ENCODE measurements at regions not wholly inside any gene's neighbourhood (a gene's known extent, or its start where the extent isn't known, plus 50 kb on each side); places are given as distances from the start of the nearest gene placed in this dataset.

DNA sequence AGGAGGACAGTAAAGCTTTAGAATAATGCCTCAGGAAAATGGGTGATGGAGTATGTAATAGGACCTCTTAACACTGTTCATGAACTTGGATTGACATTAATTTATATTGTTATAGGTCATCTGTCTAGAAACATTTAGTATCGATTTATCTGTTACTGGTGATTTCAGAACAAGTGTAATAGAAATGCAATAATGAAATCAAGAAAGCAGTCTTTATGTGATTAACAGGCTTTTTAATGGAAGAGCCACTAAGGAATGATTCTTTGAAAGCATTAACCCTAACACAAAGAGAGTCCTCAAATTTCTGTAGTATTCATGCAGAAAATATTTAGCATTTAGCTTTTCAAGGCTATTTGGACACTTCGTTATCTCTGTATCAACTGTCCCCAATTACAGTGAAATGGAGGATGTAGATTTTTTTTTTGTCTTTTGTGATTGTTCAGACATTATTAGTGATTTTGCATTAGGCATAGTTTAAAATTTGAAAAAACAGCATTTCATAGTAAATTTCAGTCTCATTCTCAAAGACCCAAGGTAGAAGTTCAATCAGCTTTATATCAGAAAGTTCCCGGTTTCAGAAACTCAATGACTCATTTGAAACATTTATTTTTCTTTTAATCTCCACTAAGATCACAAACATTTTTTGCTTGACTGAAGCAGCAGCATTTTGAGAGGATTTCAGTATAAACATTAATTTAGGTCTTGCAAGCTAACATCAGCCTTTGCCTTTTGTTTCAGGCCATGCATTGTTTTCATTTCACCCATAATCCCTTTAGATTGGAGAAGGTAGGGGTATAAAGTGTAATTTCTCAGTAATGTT is 56.3 kb downstream of the AGTR2 start:
- no peak overlapping the region for H3K4me3 ChIP-seq
- no peak overlapping the region for H3K27ac ChIP-seq

DNA sequence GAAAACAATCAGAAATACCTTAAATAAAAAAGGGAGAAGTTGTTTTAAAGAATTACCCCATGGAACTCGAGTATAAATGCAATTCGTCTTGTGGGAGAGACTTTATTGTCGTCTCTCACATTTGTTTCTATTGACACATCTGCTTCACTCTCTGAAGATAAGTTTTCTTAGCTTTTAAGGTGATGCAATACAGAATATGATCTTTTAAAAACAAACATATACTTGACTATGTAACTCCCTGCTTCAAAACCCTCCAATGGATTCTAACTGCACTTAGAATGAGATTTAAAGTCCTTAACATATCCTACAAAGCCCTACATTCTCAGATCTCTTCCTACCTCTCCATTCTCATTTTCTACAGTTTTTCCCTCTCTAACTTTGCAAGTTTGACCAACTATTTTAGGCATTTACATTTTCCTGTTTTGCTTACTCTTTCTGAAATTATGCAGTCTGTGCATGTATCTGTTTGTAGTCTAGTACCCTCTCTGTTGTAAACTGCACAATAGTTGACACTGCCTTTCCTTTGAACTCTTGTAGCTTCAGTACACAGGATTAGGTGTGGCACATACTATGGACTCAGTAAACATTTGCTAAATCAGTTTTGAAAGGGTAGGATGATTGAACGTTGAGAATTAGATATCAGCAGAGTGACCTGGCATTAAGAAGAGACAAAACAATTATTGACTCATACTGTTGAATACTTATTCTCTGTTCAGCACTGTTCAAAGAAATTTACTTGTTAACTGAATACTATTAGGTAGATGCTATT is 59.8 kb downstream of the AGTR2 start:
- H3K4me3 ChIP-seq: no peak overlapping the region
- H3K27ac ChIP-seq: no peak overlapping the region

DNA sequence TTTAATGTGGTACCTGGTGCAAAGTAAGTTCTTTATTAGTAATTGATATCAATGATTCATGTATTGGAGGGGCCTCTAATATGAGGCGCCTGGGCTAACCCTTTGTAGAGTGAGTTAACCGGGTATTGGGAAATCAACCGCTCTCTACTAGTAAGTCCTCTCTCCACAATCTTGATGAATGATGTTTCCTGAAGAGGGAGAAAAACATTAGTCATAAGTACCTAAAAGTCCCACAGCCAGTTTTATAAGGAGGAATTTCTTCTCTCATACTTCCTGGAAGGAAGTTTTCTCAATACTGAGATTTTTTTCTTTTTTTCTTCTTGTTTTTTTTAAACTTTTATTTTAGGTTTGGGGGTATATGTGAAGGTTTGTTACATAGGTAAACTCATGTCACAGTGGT is 62.3 kb downstream of the AGTR2 start:
- H3K27ac ChIP-seq: no peak overlapping the region
- no peak overlapping the region for H3K4me3 ChIP-seq

DNA sequence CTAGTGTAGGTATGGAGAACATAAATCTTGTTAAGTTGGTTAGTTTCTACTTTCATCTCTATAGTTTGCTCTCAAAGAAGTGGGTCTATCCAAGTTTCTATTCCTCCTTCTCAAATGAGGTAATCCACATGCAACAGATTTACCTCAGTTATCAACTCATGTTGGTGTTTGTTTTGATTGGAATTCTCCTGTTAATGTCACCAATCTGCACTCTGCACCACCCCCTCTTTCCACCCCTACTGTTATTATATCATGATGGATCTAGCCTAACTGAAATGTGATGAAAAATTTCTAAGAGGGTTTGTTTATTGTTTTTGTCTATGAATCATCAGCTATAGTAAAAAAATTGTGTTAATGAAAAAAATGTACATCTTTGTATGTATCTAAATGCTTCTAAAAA is 66.1 kb downstream of the AGTR2 start:
- Histone ChIP-seq H3K4me3 (no peak overlapping the region), H3K27ac (no peak overlapping the region)

DNA sequence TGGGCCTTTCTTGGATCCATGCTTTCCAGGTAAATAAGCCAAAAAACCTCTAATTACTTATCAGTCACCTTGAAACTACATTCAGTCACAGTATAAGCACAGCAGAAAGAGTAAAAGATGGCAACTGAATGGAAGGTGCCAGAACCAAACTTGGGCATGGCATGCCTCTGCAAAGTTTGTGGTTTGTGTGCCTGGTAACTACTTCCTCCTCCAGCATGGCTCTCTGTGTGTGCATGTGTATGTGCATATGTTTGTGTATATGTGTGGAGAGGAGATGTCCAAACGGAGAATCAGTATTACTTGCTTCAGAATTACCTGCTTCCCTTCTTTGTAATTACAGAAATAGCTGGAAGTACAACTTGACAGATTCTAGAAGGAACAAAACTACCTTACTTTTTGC is 67.5 kb downstream of the AGTR2 start:
- Histone ChIP-seq H3K27ac (no peak overlapping the region), H3K4me3 (no peak overlapping the region)

DNA sequence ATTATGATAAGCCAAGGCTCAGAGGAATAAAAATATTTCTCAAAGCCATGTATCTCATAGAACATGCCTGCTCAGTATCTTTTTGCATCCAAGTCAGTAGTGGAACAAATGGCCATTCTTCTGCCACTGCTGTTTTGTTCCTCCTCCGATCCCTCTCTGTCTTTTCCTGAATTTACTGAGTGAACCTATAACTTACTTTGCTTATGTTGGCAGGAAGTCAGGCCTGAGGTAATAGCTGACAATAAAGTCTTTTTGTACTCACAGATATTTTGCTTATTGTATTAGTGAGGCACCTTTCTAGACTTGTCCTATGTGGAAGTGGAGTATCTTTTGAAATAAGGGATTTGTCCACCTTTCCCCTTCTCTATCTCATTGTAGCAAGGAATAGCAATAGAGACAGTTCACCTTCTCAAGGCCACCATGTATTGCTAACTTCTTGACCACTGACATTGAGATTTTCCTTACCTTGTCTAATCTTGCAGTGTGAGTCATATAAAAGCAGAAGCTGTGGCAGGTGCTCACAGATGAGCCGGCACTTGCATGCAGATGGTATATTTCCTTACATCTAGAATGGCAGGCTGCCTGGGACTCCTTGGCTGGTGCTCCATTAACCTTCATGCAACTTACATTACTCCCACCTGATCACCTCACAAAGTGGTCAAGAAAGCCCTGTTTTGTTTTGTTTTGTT is 68.2 kb downstream of the AGTR2 start:
- Histone ChIP-seq H3K27ac (peak overlapping the region in 1 of 21 experiments; percentile 2), H3K4me3 (no peak overlapping the region)

DNA sequence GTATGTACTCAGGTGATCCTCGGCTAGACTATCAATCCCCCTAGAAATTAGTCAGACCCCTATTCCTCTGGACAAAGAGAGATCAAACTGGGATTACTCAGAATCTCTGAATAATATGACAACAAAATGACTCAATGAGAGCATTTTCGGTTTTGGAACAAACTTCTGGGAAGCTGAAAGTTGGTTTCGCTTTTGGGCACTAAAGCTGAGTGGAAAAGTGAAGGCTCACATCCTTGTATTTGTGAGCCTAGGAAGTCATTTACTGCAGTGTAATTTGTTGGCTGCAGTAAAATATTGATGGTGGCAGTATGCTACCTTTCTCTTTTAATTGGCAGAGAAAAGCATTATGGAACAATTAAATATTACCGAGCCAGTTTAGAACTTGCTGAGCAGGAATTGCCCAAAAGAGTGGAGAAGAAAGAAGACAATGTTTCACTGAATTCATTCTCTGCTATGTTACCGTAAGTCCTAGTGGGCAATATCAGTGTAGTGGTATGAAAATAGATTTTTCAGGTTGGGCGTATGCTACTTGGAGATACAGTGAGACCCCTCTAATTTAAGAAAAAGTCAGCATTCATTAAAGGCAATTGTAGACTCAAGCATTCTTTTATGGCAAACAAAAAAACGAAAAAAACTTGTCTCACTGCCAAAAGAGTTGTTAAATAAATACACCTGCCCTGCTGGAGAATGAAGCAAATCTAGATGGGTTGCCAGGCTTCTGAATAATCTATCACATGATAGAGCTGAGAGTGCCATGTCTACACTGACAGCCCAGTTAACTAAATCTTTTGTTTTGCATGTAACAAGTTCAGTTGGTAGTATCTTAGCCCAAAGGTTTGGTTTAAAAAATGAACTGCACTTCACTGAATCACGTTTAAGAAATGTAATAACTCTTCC is 69.6 kb downstream of the AGTR2 start:
- Histone ChIP-seq H3K27ac (peak overlapping the region in 11 of 21 experiments; percentile 0 to 58 (median 31)), H3K4me3 (no peak overlapping the region)

DNA sequence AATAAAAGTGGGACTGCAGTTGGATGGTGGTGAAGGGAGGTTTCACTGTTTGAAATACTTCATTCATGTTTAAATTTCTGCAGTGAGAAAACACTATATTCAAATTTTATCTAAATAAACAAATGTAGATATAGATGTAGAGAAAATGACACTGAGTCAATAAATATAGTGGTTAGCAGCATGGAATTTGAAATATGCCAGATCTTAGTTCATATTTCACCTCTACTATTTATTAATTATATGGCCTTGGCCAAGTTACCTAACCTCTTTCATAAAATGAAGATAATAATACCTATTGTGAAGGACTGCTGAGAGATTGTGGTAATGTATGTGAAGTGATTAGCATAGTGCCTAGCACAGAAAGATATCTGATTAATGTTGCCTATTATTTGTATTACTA is 70.5 kb downstream of the AGTR2 start:
- peak overlapping the region in 4 of 21 experiments; percentile 14 to 58 (median 40) for H3K27ac ChIP-seq

DNA sequence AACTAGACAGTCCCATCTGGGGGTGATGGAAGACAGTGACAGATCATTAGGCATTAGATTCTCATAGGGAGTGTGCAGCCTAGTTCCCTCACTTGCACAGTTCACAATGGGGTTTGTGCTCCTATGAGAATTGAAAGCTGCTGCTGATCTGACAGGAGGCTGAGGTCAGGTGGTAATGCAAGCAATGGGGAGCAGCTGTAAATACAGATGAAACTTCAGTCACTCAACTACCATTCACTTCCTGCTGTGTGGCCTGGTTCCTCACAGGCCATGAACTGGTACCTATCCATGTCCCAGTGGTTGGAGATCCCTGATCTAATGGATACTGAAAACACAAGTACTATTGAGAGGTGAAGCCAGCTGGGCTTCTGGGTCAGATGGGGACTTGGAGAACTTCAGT is 72.5 kb downstream of the AGTR2 start:
- no peak overlapping the region for H3K4me3 ChIP-seq
- H3K27ac ChIP-seq: no peak overlapping the region

More for the DNA sequence above, 70.5 kb downstream of the AGTR2 start:
- no peak overlapping the region for H3K4me3 ChIP-seq

DNA sequence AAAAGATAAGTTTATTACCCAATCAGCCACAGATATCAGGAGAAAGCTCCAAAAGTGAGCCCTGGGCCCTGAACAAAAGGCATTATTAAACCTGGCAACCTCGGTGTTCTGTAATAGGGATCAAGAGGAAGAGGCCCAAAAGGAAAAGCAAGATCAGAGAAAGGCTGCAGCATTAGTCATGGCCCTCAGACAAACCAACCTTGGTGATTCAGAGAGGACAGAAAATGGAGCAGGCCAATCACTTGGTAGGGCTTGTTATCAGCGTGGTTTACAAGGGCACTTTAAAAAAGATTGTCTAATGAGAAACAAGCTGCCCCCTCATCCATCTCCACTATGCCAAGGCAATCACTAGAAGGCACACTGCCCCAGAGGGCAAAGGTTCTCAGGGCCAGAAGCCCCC is 75.7 kb downstream of the AGTR2 start:
- no peak overlapping the region for H3K27ac ChIP-seq
- no peak overlapping the region for H3K4me3 ChIP-seq

DNA sequence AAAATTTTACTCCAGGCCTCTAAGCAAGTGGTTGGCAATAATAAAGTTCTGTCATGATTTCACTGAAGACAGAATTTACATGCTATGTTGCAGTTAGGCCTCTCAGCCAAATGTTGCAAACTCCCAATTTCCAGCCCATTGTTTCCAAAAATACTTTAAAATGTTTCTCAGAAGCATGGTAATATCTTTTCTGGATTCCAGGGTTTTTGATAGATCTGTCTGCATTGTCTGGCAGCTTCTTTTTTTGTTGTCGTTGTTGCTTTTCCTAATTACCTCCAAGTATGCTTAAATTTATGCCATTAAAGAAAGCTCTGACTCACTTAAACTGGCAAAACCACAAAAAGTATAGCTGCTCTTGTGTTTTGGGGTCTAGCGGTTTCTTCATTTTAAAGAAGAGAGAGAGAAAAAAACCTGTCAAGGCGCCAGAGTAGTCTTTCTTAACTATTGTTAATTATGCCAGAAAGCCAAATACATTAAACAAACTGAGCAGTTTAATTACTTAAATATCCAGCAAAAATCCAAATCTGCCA is 97.0 kb downstream of the AGTR2 start:
- no peak overlapping the region for H3K4me3 ChIP-seq
- no peak overlapping the region for H3K27ac ChIP-seq

DNA sequence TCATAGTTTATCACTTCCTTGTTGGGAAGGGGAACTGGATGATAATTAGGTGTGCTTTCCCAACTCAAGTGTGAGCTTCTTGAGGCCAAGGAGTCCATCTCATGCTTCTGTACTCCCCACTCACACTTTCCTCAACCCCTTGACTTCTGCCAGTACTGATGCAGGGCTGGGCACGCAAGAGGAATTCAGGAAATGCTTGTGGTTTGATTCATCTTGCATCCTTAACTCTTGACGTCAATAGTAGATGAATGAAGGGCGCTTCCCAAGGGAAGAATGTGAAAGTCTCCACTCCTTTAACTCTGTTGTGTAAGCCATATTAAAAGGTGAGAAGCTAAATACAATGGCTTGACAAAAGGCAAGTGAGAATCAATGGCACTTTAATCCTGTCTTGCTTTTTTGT is 101.8 kb downstream of the AGTR2 start:
- Histone ChIP-seq H3K4me3 (no peak overlapping the region), H3K27ac (peak overlapping the region in 2 of 21 experiments; percentile 28 to 38)

DNA sequence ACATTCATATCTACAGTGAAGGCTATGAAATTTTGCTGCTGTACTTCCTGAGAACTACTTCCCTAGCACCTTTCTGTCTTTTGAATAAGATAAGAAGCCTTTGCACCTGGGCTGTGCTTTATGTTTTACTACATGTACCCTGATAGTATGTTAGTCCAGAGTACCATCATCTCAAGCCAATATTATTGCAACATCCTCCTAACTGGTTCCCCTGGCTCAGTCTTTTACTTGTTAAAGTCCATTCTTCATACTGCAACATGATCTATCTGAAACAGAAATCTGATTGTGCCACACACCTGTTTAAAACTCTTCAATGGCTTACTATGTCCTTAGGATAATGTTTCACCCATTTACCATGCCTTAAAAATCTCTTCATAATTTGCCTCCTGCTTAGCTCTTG is 102.3 kb downstream of the AGTR2 start:
- peak overlapping the region in 2 of 21 experiments; percentile 28 to 38 for H3K27ac ChIP-seq

DNA sequence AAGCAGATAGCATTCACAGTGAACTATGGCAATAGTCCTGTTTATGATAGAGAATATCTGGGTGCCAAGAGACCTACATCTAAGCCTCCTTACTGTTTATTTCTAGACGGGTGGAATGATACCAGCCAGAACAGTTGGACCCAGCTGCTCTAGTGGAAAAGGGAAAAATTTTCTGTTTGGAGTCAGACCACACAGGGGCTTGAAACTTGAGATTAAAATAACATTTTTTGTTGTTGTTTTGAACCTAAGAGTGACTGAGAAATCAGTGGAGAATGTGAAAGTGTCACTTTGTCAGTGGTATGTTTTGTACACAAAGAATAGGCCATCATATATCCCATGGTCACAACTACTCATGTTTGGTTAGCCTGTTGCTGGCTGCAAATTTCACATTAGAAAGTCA is 105.7 kb downstream of the AGTR2 start:
- Histone ChIP-seq H3K27ac (no peak overlapping the region), H3K4me3 (no peak overlapping the region)

More for the DNA sequence above, 102.3 kb downstream of the AGTR2 start:
- H3K4me3 ChIP-seq: no peak overlapping the region

DNA sequence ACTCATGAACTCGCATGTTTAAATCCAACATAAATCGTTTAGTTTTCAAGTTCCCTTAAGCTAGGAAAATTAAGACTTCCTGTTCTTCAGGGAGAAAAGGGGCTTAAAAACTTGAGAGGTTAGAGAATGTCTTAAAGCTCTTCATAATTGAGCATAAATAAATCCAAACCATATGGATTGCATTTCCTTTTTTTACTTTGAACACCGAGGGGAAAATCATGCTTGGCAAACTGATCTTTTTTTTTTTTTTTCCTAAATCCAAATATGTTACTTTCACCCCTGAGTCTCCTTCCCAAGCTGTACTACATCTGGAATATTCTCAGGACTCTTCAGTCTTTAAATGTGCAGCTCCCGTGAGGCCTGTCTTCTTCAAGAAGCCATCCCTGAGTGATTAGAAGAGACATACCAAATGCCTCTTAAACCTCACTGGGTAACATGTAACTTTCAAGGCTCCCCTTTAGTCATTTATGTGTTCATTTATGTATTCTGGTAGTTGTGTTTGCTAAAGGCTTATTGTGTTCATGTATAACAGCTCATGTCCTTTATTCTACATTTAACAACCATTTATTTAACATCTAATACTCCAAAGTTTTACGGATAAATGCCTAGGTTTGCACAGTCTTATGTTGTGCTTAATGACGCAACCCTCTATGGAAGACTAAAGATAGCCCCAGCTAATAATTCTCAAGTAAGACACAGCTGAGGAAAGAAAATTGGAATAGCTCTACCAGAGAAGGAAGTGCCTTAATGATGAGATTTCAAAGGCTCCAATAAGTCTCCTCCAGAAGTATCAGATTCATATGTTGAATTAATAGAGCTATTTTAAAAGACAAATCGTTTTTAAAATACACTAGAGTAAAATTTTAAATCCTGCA is 107.0 kb downstream of the AGTR2 start:
- Histone ChIP-seq H3K4me3 (no peak overlapping the region), H3K27ac (no peak overlapping the region)

DNA sequence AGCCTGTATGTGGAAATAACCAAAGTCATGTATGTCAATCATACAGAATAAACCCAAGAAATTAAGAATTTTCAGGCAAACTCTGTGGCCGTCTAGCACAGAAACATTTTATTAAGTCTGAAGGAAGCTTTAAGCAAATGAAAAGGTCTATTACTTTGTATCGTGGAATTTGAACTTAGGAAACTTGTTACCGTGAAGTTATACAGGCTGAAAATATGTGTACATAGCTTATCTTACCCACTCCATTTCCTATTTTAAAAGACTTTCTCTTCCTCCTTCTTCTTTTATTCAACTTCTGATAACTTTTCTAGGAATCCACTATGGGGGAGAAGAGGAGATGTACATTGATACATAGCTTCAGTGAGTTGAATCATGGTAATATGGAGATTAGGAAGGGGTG is 108.3 kb downstream of the AGTR2 start:
- H3K4me3 ChIP-seq: no peak overlapping the region
- H3K27ac ChIP-seq: no peak overlapping the region

DNA sequence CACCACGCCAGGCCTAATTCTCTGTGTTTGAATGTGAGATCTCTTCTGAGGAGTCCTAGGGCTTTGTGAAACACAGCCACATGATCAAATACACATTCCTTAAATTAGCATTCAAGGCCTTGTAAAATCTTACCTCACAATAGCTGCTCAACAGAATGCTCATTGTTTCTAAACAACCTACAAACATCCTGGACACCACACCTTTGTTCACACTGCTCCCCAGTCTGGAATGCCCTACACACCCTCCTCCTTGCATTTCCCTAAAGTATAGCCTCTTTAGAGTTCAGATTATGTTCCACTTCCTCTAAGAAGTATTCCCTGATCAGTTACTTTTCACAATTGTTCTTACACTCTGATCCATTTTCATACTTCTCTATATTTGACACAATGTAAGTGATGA is 110.6 kb downstream of the AGTR2 start:
- H3K4me3 ChIP-seq: no peak overlapping the region
- H3K27ac ChIP-seq: no peak overlapping the region

DNA sequence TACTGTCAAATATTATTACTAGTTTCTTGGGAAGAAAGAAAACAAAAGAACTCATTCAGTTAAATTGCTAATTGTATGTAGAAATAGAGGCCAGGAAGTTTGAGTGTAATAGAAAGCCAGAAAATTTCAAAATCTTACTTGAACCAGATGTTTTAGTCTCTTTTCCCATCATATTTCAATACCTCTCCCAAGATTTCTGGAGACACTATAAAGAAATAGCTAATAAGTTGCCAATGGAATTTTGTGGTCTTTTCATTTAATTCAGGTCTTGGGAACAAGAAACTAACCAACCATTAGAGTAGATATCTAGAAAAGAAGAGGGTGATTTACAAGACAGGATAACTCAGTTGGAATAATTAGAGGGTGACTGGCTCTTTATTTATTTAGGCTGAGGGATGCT is 112.2 kb downstream of the AGTR2 start:
- no peak overlapping the region for H3K27ac ChIP-seq
- H3K4me3 ChIP-seq: no peak overlapping the region
